WTC11 (cell line): ENCODE measurements at regions not wholly inside any gene's neighbourhood (a gene's known extent, or its start where the extent isn't known, plus 50 kb on each side); places are given as distances from the start of the nearest gene placed in this dataset.

Source experiments
- ATAC-seq: fragments of 200-7000 bp; cut with Tn5 transposase; 2 replicates; pipeline ENCODE4 v1.10.0; 2021; ENCODE audit warnings: mild to moderate bottlenecking, moderate library complexity
- CTCF ChIA-PET: fragments of 300-600 bp; sonication (Branson Sonifier 250); formaldehyde crosslinking; loops from one replicate; lab custom pipeline; 2021; ENCODE audit warnings: antibody characterized with exemption; lab: Charles Lee
- POLR2A ChIA-PET: fragments of 350-600 bp; sonication (Branson Sonifier 250); formaldehyde crosslinking; loops from one replicate; lab custom pipeline; 2021; ENCODE audit warnings: antibody characterized with exemption; lab: Charles Lee
- DNase-seq: peaks from one replicate; pipeline ENCODE4 v3.0.0; 2021; ENCODE audit warnings: low spot score
- H3K27ac Mint-ChIP-seq: 2 replicates; pipeline ENCODE4 v1.8.0; 2021; ENCODE audit warnings: mixed read lengths
- H3K27me3 Mint-ChIP-seq: 2 replicates; pipeline ENCODE4 v1.8.0; 2021; ENCODE audit warnings: low read depth, mild to moderate bottlenecking, moderate library complexity, mixed read lengths
- H3K36me3 Mint-ChIP-seq: 2 replicates; pipeline ENCODE4 v1.8.0; 2021; ENCODE audit warnings: mixed read lengths
- H3K4me1 Mint-ChIP-seq: 2 replicates; pipeline ENCODE4 v1.8.0; 2022; ENCODE audit warnings: mixed read lengths
- H3K4me3 Mint-ChIP-seq: 2 replicates; pipeline ENCODE4 v1.8.0; 2021; ENCODE audit warnings: mild to moderate bottlenecking, moderate library complexity, mixed read lengths
- H3K9me3 Mint-ChIP-seq: 2 replicates; pipeline ENCODE4 v1.8.0; 2021; ENCODE audit warnings: mixed read lengths
- CREM ChIP-seq: sonication (generic); formaldehyde crosslinking; IDR thresholded peaks from 2 replicates; pipeline ENCODE4 v1.8.1; 2022; ENCODE audit warnings: mild to moderate bottlenecking, missing genetic modification reagents, moderate library complexity
- HMGA2 ChIP-seq: fragments of 250-450 bp; sonication (Bioruptor Pico); IDR thresholded peaks from 2 replicates; pipeline ENCODE4 v1.4.0; 2021; ENCODE audit warnings: mild to moderate bottlenecking, moderate library complexity
- JUN ChIP-seq: sonication (generic); formaldehyde crosslinking; IDR thresholded peaks from 2 replicates; pipeline ENCODE4 v1.8.0; 2023; ENCODE audit warnings: mild to moderate bottlenecking, missing genetic modification reagents
- PRRX2 ChIP-seq: fragments of 250-450 bp; sonication (Bioruptor Pico); IDR thresholded peaks from 2 replicates; pipeline ENCODE4 v1.8.0; 2021; ENCODE audit warnings: mild to moderate bottlenecking
- SMAD4 ChIP-seq: sonication (generic); formaldehyde crosslinking; IDR thresholded peaks from 2 replicates; pipeline ENCODE4 v1.8.0; 2022; ENCODE audit warnings: mild to moderate bottlenecking, missing genetic modification reagents
- SP1 ChIP-seq: sonication (generic); formaldehyde crosslinking; conservative IDR thresholded peaks from 2 replicates; pipeline ENCODE4 v1.8.1; 2022; ENCODE audit warnings: missing genetic modification reagents
- ZNF121 ChIP-seq: sonication (generic); formaldehyde crosslinking; IDR thresholded peaks from 2 replicates; pipeline ENCODE4 v1.8.0; 2023; ENCODE audit warnings: missing genetic modification reagents
- ZNF138 ChIP-seq: sonication (generic); formaldehyde crosslinking; conservative IDR thresholded peaks from 2 replicates; pipeline ENCODE4 v1.8.1; 2022; ENCODE audit warnings: mild to moderate bottlenecking, moderate library complexity, missing genetic modification reagents
- ZNF396 ChIP-seq: fragments of 250-450 bp; sonication (Bioruptor Pico); IDR thresholded peaks from 2 replicates; pipeline ENCODE4 v1.8.0; 2021; ENCODE audit warnings: mild to moderate bottlenecking, moderate library complexity, borderline replicate concordance
- TF ChIP-seq, protein P1 (sequence below): sonication (generic); formaldehyde crosslinking; IDR thresholded peaks from 2 replicates; pipeline ENCODE4 v1.8.0; 2022; ENCODE audit warnings: mild to moderate bottlenecking, missing genetic modification reagents
- TF ChIP-seq, protein P2 (sequence below): sonication (generic); formaldehyde crosslinking; IDR thresholded peaks from 2 replicates; pipeline ENCODE4 v1.8.0; 2022; ENCODE audit warnings: mild to moderate bottlenecking, missing genetic modification reagents
- TF ChIP-seq, protein P3 (sequence below): sonication (generic); formaldehyde crosslinking; IDR thresholded peaks from 2 replicates; pipeline ENCODE4 v1.8.1; 2023; ENCODE audit warnings: mild to moderate bottlenecking, moderate library complexity, missing genetic modification reagents
- TF ChIP-seq, protein P4 (sequence below): sonication (generic); formaldehyde crosslinking; IDR thresholded peaks from 2 replicates; pipeline ENCODE4 v1.8.1; 2023; ENCODE audit warnings: mild to moderate bottlenecking, missing genetic modification reagents, moderate library complexity
- TF ChIP-seq, protein P5 (sequence below): sonication (generic); formaldehyde crosslinking; IDR thresholded peaks from 2 replicates; pipeline ENCODE4 v1.8.0; 2022; ENCODE audit warnings: missing genetic modification reagents

DNA sequence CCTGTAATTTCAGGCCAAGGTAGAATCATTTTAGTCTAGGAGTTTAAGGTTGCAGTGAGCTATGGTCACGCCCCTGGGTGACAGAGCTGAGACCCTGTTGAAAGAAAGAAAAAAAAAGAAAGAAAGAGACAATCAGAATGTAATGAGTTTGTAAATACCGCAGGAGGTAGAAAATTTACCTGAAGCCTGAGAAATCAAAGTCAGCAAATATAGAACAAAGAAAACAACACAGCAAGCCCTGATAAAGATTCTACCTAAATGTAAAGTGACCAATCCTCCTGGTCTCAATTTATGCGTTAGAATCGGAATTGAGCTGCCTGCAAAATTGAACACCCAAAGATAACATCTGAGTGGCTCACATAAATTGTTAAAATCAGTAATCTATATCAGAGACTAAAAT, 146.5 kb upstream of the ZNF184 start (continued):
- TF ChIP-seq, protein P1, sequence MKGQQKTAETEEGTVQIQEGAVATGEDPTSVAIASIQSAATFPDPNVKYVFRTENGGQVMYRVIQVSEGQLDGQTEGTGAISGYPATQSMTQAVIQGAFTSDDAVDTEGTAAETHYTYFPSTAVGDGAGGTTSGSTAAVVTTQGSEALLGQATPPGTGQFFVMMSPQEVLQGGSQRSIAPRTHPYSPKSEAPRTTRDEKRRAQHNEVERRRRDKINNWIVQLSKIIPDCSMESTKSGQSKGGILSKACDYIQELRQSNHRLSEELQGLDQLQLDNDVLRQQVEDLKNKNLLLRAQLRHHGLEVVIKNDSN (CRISPR knock-in tag): no peak
- TF ChIP-seq CREM: no peak
- TF ChIP-seq HMGA2: no peak
- no peak for TF ChIP-seq PRRX2 (CRISPR knock-in tag)
- TF ChIP-seq ZNF121 (CRISPR knock-in tag): no peak
- TF ChIP-seq JUN (CRISPR knock-in tag): no peak
- no peak for TF ChIP-seq SP1 (CRISPR knock-in tag)
- TF ChIP-seq, protein P2, sequence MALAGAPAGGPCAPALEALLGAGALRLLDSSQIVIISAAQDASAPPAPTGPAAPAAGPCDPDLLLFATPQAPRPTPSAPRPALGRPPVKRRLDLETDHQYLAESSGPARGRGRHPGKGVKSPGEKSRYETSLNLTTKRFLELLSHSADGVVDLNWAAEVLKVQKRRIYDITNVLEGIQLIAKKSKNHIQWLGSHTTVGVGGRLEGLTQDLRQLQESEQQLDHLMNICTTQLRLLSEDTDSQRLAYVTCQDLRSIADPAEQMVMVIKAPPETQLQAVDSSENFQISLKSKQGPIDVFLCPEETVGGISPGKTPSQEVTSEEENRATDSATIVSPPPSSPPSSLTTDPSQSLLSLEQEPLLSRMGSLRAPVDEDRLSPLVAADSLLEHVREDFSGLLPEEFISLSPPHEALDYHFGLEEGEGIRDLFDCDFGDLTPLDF (CRISPR knock-in tag): no peak
- no peak for TF ChIP-seq SMAD4
- no peak for TF ChIP-seq ZNF138 (CRISPR knock-in tag)

DNA sequence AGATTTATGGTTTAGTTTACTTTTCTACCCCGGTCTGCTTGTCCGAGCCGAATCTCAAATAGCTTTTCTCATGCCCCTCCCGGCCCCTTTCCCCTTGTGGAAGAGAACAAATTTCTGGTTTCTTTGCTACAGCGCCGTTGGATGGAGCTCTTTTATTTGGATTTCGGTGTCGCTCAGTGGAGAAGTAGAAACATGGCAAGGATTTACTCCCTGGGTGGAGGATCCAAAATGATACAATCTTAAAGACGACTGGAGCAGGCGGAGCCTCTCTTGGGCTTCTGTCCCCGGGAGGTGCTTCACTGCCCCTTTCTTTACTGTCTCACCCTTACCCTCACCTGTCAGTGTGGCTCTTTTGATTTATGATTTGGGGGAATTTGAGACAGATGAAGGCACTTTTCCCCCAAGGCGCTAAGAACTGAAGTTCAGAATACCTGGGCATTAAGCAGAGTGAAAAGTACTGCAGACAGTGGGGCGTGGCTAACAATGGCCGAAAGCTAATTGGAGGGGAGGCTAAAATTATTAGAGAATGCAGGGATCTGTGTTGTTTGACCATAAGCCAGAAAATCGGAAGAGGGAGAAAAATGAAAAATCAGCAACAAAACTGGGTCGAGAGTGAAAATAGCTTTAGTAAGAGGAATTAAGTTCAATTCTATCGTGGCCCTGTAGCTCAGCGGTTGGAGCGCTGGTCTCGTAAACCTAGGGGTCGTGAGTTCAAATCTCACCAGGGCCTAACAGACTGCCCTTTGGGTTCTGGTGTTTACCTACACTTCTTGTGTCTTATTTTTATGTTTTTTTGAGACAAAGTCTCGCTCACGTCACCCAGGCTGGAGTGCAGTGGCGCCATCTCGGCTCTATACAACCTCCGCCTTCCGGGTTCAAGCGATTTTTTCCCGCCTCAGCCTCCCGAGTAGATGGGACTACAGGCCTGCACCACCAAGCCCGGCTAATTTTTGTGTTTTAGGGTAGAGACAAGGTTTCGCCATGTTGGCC, 145.1 kb upstream of the ZNF184 start:
- Mint-ChIP-seq H3K27ac (0 out of 2 replicates have a peak overlapping the region, but pooled peaks have one; percentile 9), H3K4me3 (peak overlapping the region; percentile 99), H3K4me1 (peaks cover 10% of the 10 kb centered on the region), H3K36me3 (no peaks in the 10 kb centered on the region), H3K27me3 (peaks cover 12% of the 10 kb centered on the region)
- peak; percentile 78 for ATAC-seq
- ChIA-PET CTCF (interaction anchor here (1.0 to 3.2 kb wide), 12 partner anchors 9 to 154 kb away, joined by 3 to 34 read pairs (median 6); no protein-coding TSS in a partner anchor), POLR2A (no interaction called here)
- TF ChIP-seq SP1 (CRISPR knock-in tag): 0 out of 2 replicates have a peak, but pooled peaks have one; percentile 39
- TF ChIP-seq, protein P3, sequence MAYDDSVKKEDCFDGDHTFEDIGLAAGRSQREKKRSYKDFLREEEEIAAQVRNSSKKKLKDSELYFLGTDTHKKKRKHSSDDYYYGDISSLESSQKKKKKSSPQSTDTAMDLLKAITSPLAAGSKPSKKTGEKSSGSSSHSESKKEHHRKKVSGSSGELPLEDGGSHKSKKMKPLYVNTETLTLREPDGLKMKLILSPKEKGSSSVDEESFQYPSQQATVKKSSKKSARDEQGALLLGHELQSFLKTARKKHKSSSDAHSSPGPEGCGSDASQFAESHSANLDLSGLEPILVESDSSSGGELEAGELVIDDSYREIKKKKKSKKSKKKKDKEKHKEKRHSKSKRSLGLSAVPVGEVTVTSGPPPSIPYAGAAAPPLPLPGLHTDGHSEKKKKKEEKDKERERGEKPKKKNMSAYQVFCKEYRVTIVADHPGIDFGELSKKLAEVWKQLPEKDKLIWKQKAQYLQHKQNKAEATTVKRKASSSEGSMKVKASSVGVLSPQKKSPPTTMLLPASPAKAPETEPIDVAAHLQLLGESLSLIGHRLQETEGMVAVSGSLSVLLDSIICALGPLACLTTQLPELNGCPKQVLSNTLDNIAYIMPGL (CRISPR knock-in tag): 0 out of 2 replicates have a peak, but pooled peaks have one; percentile 24
- TF ChIP-seq, protein P4, sequence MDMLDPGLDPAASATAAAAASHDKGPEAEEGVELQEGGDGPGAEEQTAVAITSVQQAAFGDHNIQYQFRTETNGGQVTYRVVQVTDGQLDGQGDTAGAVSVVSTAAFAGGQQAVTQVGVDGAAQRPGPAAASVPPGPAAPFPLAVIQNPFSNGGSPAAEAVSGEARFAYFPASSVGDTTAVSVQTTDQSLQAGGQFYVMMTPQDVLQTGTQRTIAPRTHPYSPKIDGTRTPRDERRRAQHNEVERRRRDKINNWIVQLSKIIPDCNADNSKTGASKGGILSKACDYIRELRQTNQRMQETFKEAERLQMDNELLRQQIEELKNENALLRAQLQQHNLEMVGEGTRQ (CRISPR knock-in tag): no peak
- TF ChIP-seq, protein P5, sequence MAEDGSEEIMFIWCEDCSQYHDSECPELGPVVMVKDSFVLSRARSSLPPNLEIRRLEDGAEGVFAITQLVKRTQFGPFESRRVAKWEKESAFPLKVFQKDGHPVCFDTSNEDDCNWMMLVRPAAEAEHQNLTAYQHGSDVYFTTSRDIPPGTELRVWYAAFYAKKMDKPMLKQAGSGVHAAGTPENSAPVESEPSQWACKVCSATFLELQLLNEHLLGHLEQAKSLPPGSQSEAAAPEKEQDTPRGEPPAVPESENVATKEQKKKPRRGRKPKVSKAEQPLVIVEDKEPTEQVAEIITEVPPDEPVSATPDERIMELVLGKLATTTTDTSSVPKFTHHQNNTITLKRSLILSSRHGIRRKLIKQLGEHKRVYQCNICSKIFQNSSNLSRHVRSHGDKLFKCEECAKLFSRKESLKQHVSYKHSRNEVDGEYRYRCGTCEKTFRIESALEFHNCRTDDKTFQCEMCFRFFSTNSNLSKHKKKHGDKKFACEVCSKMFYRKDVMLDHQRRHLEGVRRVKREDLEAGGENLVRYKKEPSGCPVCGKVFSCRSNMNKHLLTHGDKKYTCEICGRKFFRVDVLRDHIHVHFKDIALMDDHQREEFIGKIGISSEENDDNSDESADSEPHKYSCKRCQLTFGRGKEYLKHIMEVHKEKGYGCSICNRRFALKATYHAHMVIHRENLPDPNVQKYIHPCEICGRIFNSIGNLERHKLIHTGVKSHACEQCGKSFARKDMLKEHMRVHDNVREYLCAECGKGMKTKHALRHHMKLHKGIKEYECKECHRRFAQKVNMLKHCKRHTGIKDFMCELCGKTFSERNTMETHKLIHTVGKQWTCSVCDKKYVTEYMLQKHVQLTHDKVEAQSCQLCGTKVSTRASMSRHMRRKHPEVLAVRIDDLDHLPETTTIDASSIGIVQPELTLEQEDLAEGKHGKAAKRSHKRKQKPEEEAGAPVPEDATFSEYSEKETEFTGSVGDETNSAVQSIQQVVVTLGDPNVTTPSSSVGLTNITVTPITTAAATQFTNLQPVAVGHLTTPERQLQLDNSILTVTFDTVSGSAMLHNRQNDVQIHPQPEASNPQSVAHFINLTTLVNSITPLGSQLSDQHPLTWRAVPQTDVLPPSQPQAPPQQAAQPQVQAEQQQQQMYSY (CRISPR knock-in tag): peak; percentile 80
- peak; percentile 47; the same call in 1 of the 2 replicates for TF ChIP-seq ZNF396 (CRISPR knock-in tag)
- TF ChIP-seq, all 79 proteins: peak for 4
- peak; percentile 60 for DNase-seq
- H3K9me3 Mint-ChIP-seq: no peaks in the 10 kb centered on the region
